ENCODE measurements at regions not wholly inside any gene's neighbourhood (a gene's known extent, or its start where the extent isn't known, plus 50 kb on each side); places are given as distances from the start of the nearest gene placed in this dataset.

DNA sequence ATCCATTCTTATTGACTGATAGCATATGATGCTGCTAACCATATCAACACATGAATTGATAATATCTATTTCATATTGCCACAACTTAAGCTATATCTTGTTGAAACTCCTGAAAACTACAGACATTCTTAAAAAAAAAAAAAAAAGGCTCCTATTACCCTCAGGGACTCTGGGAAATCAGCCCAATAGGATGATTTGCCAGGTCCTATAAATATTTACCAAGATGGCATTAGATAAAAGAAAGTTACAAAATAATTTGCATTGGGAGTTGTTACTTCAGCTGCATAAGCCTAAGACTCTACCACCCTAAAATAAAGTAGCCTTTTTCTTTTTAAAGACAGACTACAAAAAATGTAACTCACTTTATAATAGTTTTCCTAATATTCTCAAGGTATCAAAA is 84.4 kb downstream of the CDO1 start:
- no peak overlapping the region for H3K4me3 ChIP-seq
- TF ChIP-seq POLR2A (IDR thresholded peaks at IDR 0.05), result no peak
- no peak for TF ChIP-seq POLR2AphosphoS5 (IDR thresholded peaks at IDR 0.05)
- TF ChIP-seq, protein P1, sequence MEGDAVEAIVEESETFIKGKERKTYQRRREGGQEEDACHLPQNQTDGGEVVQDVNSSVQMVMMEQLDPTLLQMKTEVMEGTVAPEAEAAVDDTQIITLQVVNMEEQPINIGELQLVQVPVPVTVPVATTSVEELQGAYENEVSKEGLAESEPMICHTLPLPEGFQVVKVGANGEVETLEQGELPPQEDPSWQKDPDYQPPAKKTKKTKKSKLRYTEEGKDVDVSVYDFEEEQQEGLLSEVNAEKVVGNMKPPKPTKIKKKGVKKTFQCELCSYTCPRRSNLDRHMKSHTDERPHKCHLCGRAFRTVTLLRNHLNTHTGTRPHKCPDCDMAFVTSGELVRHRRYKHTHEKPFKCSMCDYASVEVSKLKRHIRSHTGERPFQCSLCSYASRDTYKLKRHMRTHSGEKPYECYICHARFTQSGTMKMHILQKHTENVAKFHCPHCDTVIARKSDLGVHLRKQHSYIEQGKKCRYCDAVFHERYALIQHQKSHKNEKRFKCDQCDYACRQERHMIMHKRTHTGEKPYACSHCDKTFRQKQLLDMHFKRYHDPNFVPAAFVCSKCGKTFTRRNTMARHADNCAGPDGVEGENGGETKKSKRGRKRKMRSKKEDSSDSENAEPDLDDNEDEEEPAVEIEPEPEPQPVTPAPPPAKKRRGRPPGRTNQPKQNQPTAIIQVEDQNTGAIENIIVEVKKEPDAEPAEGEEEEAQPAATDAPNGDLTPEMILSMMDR (IDR thresholded peaks at IDR 0.05 in 8 of 11, conservative IDR thresholded peaks at IDR 0.05 in 3 of 11), result no peak
- no peaks in the 10 kb centered on the region for H3K4me1 ChIP-seq
- no peaks in the 10 kb centered on the region for H3K36me3 ChIP-seq
- H3K27me3 ChIP-seq (replicated peaks in 1 of 7), result peaks cover 0 to 12% (median 0%) of the 10 kb centered on the region in 7 donors
- DNase-seq, result no peak
- no peaks in the 10 kb centered on the region for H3K9me3 ChIP-seq
- no peak overlapping the region for H3K27ac ChIP-seq
- intact Hi-C loops (cut with DNase I; ENCODE audit: low total_unique reads), result no loop called here

DNA sequence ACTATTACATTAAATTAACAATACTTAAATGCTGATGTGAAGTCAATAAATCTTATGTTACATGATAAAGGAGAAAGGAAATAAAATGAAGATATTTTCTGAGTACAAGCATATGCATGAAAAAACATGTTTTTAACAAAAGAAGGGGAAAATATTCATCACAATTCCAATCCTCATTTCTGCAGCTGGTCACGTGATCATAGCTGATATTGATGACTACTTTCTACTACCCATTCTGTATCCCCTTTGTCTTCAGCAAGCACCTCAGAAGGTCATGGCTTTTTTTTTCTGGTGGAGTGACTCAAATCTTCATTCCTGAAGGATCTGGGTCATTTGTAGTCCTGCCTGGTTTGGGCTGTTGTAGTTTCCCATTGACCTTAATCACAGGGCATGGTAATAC is 90.9 kb downstream of the CDO1 start:
- Histone ChIP-seq H3K36me3 (no peaks in the 10 kb centered on the region), H3K27me3 (replicated peaks in 1 of 7) (no peaks in the 10 kb centered on the region), H3K4me1 (no peaks in the 10 kb centered on the region), H3K9me3 (no peaks in the 10 kb centered on the region), H3K4me3 (no peak overlapping the region), H3K27ac (no peak overlapping the region)
- DNase-seq, result no peak
- WGBS, 5 donors, result 80 to 95% (median 90%) methylated on average over 1 of the region's 1 CpG
- no peak for TF ChIP-seq POLR2AphosphoS5 (IDR thresholded peaks at IDR 0.05)
- intact Hi-C loops (cut with DNase I; ENCODE audit: low total_unique reads), result no loop called here

DNA sequence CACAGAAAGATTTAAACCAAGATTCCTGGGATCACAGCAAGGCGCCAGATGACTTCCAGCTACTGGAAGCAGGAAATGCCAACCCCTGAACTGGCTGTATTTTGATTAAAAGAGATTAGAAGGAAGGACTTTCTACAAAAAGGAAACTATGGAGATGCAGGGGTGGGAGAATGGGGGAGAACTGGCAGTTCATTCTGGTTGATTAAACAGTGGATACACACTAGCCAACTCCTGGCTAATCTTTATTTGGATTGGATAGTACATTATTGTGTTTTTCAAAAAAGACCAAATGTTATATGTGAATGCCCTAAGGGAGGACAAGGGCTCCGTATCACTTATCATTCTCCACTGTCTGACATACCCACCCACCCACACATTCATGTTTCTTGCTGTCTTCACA is 93.2 kb downstream of the CDO1 start:
- no peak for DNase-seq
- Histone ChIP-seq H3K4me1 (no peaks in the 10 kb centered on the region), H3K27ac (peak overlapping the region in 3 of 8 donors; percentile 4 to 20 (median 4)), H3K9me3 (no peaks in the 10 kb centered on the region), H3K4me3 (no peak overlapping the region), H3K36me3 (no peaks in the 10 kb centered on the region), H3K27me3 (replicated peaks in 1 of 7) (no peaks in the 10 kb centered on the region)
- intact Hi-C loops (cut with DNase I; ENCODE audit: low total_unique reads), result no loop called here
- TF ChIP-seq POLR2AphosphoS5 (IDR thresholded peaks at IDR 0.05) (no peak), POLR2A (IDR thresholded peaks at IDR 0.05) (no peak)
- TF ChIP-seq, protein P1 (IDR thresholded peaks at IDR 0.05 in 8 of 11, conservative IDR thresholded peaks at IDR 0.05 in 3 of 11), result no peak
- 51 to 67% (median 54%) methylated on average over 2 of the region's 2 CpGs for WGBS, 5 donors

DNA sequence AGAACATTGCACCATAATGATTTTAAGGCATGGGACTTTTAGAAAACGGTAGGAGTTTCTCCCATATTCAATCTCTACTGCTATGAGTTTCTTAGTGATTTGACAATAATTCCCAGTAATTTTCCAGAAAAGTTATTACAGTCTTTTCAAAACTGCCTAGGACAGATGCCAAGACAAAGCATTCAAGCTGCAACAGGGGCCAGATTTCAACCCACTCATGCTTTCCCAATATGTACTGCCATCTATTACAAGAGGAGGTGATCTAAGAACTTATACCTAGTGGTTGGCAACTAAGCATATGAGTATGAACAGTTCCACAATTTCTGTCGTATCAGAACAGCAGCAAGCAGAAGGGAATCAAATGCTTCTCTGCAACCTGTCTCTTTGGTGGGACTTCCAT is 95.1 kb upstream of the TMED7 start:
- intact Hi-C loops (cut with DNase I; ENCODE audit: low total_unique reads), result no loop called here
- WGBS, 5 donors, result 68 to 86% (median 77%) methylated on average over 2 of the region's 2 CpGs
- Histone ChIP-seq H3K36me3 (no peaks in the 10 kb centered on the region), H3K27ac (no peak overlapping the region), H3K4me3 (no peak overlapping the region), H3K9me3 (no peaks in the 10 kb centered on the region), H3K4me1 (no peaks in the 10 kb centered on the region), H3K27me3 (replicated peaks in 1 of 7) (no peaks in the 10 kb centered on the region)
- no peak for DNase-seq
- no peak for TF ChIP-seq POLR2A (IDR thresholded peaks at IDR 0.05)
- TF ChIP-seq, protein P1 (IDR thresholded peaks at IDR 0.05 in 8 of 11, conservative IDR thresholded peaks at IDR 0.05 in 3 of 11), result no peak
- TF ChIP-seq POLR2AphosphoS5 (IDR thresholded peaks at IDR 0.05), result no peak

DNA sequence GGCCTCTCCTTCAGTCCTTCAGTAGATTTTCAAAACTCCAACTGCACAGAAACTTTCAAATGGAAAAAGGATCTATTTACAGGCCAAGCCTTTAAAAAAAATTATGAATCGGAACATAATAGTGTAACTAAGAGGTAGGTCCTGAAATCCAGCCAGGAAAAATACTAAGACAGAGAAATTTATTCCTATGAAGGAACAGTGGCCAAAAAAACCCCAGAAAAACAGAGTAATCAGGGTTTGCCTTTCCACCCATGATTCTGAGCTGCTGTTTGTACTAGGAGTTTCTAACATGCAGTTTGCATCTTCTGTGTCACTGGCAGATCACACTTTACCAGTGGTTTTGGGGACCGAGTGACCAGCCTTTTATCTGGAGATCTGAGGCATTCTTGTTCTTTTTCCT is 93.1 kb upstream of the TMED7 start:
- TF ChIP-seq POLR2AphosphoS5 (IDR thresholded peaks at IDR 0.05) (no peak), POLR2A (IDR thresholded peaks at IDR 0.05) (no peak)
- TF ChIP-seq, protein P1 (IDR thresholded peaks at IDR 0.05 in 8 of 11, conservative IDR thresholded peaks at IDR 0.05 in 3 of 11), result no peak
- Histone ChIP-seq H3K27ac (no peak overlapping the region), H3K9me3 (no peaks in the 10 kb centered on the region), H3K36me3 (no peaks in the 10 kb centered on the region), H3K4me1 (no peaks in the 10 kb centered on the region), H3K4me3 (no peak overlapping the region), H3K27me3 (replicated peaks in 1 of 7) (no peaks in the 10 kb centered on the region)
- WGBS, 5 donors, result 72 to 93% (median 80%) methylated on average over 2 of the region's 2 CpGs
- DNase-seq, result no peak
- intact Hi-C loops (cut with DNase I; ENCODE audit: low total_unique reads), result no loop called here
